Suprapubic skin (tissue), 4 donors: ENCODE measurements at regions not wholly inside any gene's neighbourhood (a gene's known extent, or its start where the extent isn't known, plus 50 kb on each side); places are given as distances from the start of the nearest gene placed in this dataset.
A peak's percentile ranks its signal among the peaks of the same experiment; 100 is the strongest.

Experiments
- DNase-seq, 2 donors: peaks; one replicate each; pipeline ENCODE4 v3.0.0-alpha.2; 2019; ENCODE audit warnings: low spot score in 2 of 2
- H3K27ac ChIP-seq: fragments of 200-600 bp; sonication (generic); one replicate; pipeline ENCODE4 v1.5.1; 2019
- H3K27me3 ChIP-seq: fragments of 200-600 bp; sonication (generic); one replicate; pipeline ENCODE4 v1.5.1; 2019
- H3K36me3 ChIP-seq: fragments of 200-600 bp; sonication (generic); one replicate; pipeline ENCODE4 v1.5.1; 2019
- H3K4me1 ChIP-seq: fragments of 200-600 bp; sonication (generic); one replicate; pipeline ENCODE4 v1.5.1; 2019
- H3K4me3 ChIP-seq: fragments of 200-600 bp; sonication (generic); one replicate; pipeline ENCODE4 v1.5.1; 2019; ENCODE audit warnings: mild to moderate bottlenecking
- H3K9me3 ChIP-seq: fragments of 200-600 bp; sonication (generic); one replicate; pipeline ENCODE4 v1.5.1; 2019
- CTCF ChIP-seq, 2 donors: fragments of 200-600 bp in 1 of 2; fragments of 450-650 bp in 1 of 2; sonication (generic) in 1 of 2; IDR thresholded peaks; one replicate each; pipeline ENCODE4 v1.5.1; 2016 to 2019; ENCODE audit warnings: antibody characterized with exemption in 2 of 2, mild to moderate bottlenecking in 1 of 2, moderate library complexity in 1 of 2
- EP300 ChIP-seq: sonication (generic); formaldehyde crosslinking; IDR thresholded peaks from one replicate; pipeline ENCODE4 v1.6.1; 2017; ENCODE audit warnings: antibody characterized with exemption
- POLR2A ChIP-seq, 2 donors: fragments of 450-650 bp; IDR thresholded peaks; one replicate each; pipeline ENCODE4 v1.6.1; 2017; ENCODE audit warnings: antibody characterized with exemption in 2 of 2, mild to moderate bottlenecking in 2 of 2, moderate library complexity in 2 of 2
- POLR2AphosphoS5 ChIP-seq, 3 donors: sonication (generic); formaldehyde crosslinking; IDR thresholded peaks; one replicate each; pipeline ENCODE4 v1.6.1; 2017; ENCODE audit warnings: antibody characterized with exemption in 3 of 3
- WGBS: methylation state at CpG from one replicate; pipeline ENCODE4 v1.1.5; 2018; 5-methylcytosine and 5-hydroxymethylcytosine counted together

DNA sequence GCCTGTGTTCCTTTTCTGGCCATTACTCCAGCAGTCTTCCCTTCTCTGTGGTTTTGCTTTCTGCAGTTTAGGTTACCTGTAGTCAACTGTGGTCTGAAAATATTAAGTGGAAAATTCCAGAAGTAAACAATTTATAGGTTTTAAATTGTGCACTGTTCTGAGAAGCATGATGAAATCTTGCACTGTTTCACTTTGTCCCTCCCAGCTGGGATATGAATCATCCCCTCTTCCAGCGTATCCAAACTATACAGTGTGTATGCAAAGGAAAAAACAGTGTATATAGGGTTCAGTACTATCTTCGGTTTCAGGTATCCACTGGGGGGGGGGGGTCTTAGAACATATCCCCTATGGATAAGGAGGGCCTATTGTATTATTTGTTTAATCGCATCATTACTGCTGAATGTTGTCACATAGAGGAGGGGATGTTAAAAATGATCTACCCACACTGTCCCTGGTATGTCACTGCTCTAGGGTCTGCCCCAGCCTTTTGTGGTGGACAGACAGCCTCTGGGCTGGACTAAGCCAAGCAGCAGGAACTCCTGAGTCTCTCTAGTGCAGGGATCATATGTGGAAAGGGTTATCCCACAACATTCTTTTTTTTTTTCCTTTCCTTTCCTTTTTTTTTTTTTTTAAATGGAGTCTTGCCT is 109.1 kb upstream of the MAX start:
- Histone ChIP-seq H3K36me3 (no peaks in the 10 kb centered on the region), H3K4me3 (no peak overlapping the region), H3K27ac (no peak overlapping the region), H3K9me3 (no peaks in the 10 kb centered on the region), H3K27me3 (no peaks in the 10 kb centered on the region), H3K4me1 (no peaks in the 10 kb centered on the region)
- DNase-seq = peak in 1 of 2 donors; percentile 2
- 54% methylated on average over 3 of the region's 3 CpGs for WGBS
- no peak for TF ChIP-seq POLR2AphosphoS5 (IDR thresholded peaks at IDR 0.05)
- no peak for TF ChIP-seq EP300
- no peak for TF ChIP-seq CTCF (IDR thresholded peaks at IDR 0.05)
- no peak for TF ChIP-seq POLR2A (IDR thresholded peaks at IDR 0.05)

- H3K4me1 ChIP-seq = no peaks in the 10 kb centered on the region
- no peaks in the 10 kb centered on the region for H3K27me3 ChIP-seq
- no peaks in the 10 kb centered on the region for H3K36me3 ChIP-seq
- DNase-seq = peak in 1 of 2 donors; percentile 5
- H3K27ac ChIP-seq = no peak overlapping the region
- TF ChIP-seq POLR2A (IDR thresholded peaks at IDR 0.05) (no peak), POLR2AphosphoS5 (IDR thresholded peaks at IDR 0.05) (no peak), EP300 (no peak), CTCF (IDR thresholded peaks at IDR 0.05) (no peak)
- no peaks in the 10 kb centered on the region for H3K9me3 ChIP-seq
- H3K4me3 ChIP-seq = no peak overlapping the region
Observed at GRCh38 chr14:65213316-65213715, 111.0 kb upstream of the MAX start.

GRCh38 chr14:65214741-65215140 is 112.4 kb upstream of the MAX start:
- WGBS = 75% methylated on average over 2 of the region's 2 CpGs
- H3K27me3 ChIP-seq = no peaks in the 10 kb centered on the region
- H3K4me1 ChIP-seq = no peaks in the 10 kb centered on the region
- no peaks in the 10 kb centered on the region for H3K9me3 ChIP-seq
- DNase-seq = peak; percentile 37 to 45
- no peak overlapping the region for H3K4me3 ChIP-seq
- no peaks in the 10 kb centered on the region for H3K36me3 ChIP-seq
- H3K27ac ChIP-seq = no peak overlapping the region
- TF ChIP-seq CTCF (IDR thresholded peaks at IDR 0.05) = no peak
- TF ChIP-seq POLR2AphosphoS5 (IDR thresholded peaks at IDR 0.05) = no peak
- TF ChIP-seq EP300 = no peak
- TF ChIP-seq POLR2A (IDR thresholded peaks at IDR 0.05) = no peak

DNA sequence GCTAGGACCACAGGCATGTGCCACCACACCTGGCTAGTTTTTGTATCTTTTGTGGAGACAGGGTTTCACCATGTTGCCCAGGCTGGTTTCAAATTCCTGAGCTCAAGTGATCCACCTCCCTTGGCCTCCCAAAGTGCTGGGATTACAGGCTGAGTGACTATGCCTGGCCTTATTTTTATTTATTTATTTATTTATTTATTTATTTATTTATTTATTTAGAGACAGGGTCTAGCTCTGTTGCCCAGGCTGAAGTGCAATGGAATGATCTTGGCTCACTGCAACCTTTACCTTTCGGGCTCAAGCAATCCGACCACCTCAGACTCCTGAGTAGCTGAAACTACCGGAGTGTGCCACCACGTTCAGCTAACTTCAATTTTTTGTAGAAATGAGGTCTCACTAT is 117.0 kb upstream of the MAX start:
- Histone ChIP-seq H3K36me3 (no peaks in the 10 kb centered on the region), H3K9me3 (no peaks in the 10 kb centered on the region), H3K4me3 (no peak overlapping the region), H3K27ac (no peak overlapping the region), H3K4me1 (peaks cover 6% of the 10 kb centered on the region), H3K27me3 (no peaks in the 10 kb centered on the region)
- WGBS = 98% methylated on average over 4 of the region's 4 CpGs
- no peak for DNase-seq
- TF ChIP-seq POLR2A (IDR thresholded peaks at IDR 0.05) (no peak), POLR2AphosphoS5 (IDR thresholded peaks at IDR 0.05) (no peak), EP300 (no peak), CTCF (IDR thresholded peaks at IDR 0.05) (no peak)

GRCh38 chr14:65222440-65222858 is 120.1 kb upstream of the MAX start:
- peaks cover 16% of the 10 kb centered on the region for H3K4me1 ChIP-seq
- no peaks in the 10 kb centered on the region for H3K36me3 ChIP-seq
- H3K27me3 ChIP-seq = no peaks in the 10 kb centered on the region
- DNase-seq = peak in 1 of 2 donors; percentile 61
- H3K4me3 ChIP-seq = no peak overlapping the region
- WGBS = 27% methylated on average over 9 of the region's 9 CpGs
- no peaks in the 10 kb centered on the region for H3K9me3 ChIP-seq
- H3K27ac ChIP-seq = no peak overlapping the region
- peak; percentile 52 to 74 for TF ChIP-seq CTCF (IDR thresholded peaks at IDR 0.05)
- TF ChIP-seq EP300 = no peak
